Mesendoderm (in vitro differentiated cells): ENCODE measurements at regions not wholly inside any gene's neighbourhood (a gene's known extent, or its start where the extent isn't known, plus 50 kb on each side); places are given as distances from the start of the nearest gene placed in this dataset.

Source experiments
- DNase-seq: peaks from one replicate; pipeline ENCODE4 v3.0.0; 2013
- H2AK5ac ChIP-seq: 2 replicates; pipeline ENCODE4 v1.6.1; 2013; ENCODE audit warnings: low read length, inconsistent platforms
- H2BK120ac ChIP-seq: 2 replicates; pipeline ENCODE4 v1.6.1; 2013; ENCODE audit warnings: low read depth, mild to moderate bottlenecking, low read length, moderate library complexity, mixed read lengths
- H2BK15ac ChIP-seq: replicated peaks from 2 replicates; pipeline ENCODE4 v1.6.1; 2013; ENCODE audit warnings: low read depth, mild to moderate bottlenecking, moderate library complexity
- H2BK5ac ChIP-seq: 2 replicates; pipeline ENCODE4 v1.6.1; 2013; ENCODE audit warnings: low read length, inconsistent platforms
- H3K18ac ChIP-seq: 2 replicates; pipeline ENCODE4 v1.6.1; 2013; ENCODE audit warnings: mild to moderate bottlenecking, low read length, mixed read lengths
- H3K23ac ChIP-seq: one replicate; pipeline ENCODE4 v1.6.1; 2013; ENCODE audit warnings: low read length
- H3K27ac ChIP-seq: 2 replicates; pipeline ENCODE4 v1.5.1; 2013; ENCODE audit warnings: low read depth, mild to moderate bottlenecking, inconsistent platforms, low read length, moderate library complexity
- H3K27me3 ChIP-seq: 2 replicates; pipeline ENCODE4 v1.6.1; 2013; ENCODE audit warnings: low read length, control low read depth, mild to moderate bottlenecking, inconsistent platforms; ENCODE audit not compliant: insufficient read depth, poor library complexity
- H3K36me3 ChIP-seq: 2 replicates; pipeline ENCODE4 v1.6.1; 2013; ENCODE audit warnings: low read length, inconsistent platforms; ENCODE audit not compliant: control insufficient read depth, insufficient read depth
- H3K4ac ChIP-seq: one replicate; pipeline ENCODE4 v1.6.1; 2013; ENCODE audit warnings: low read depth, mild to moderate bottlenecking, low read length, moderate library complexity
- H3K4me1 ChIP-seq: 2 replicates; pipeline ENCODE4 v1.6.1; 2013; ENCODE audit warnings: low read depth, low read length, inconsistent platforms; ENCODE audit not compliant: control insufficient read depth
- H3K4me2 ChIP-seq: 2 replicates; pipeline ENCODE4 v1.6.1; 2013; ENCODE audit warnings: low read length
- H3K4me3 ChIP-seq: 2 replicates; pipeline ENCODE4 v1.5.1; 2013; ENCODE audit warnings: mild to moderate bottlenecking, low read length
- H3K56ac ChIP-seq: one replicate; pipeline ENCODE4 v1.6.1; 2013; ENCODE audit warnings: low read length
- H3K79me1 ChIP-seq: 2 replicates; pipeline ENCODE4 v1.6.1; 2013; ENCODE audit warnings: low read length, inconsistent platforms
- H3K79me2 ChIP-seq: 2 replicates; pipeline ENCODE4 v1.6.1; 2013; ENCODE audit warnings: mild to moderate bottlenecking, low read length; ENCODE audit not compliant: control insufficient read depth, insufficient read depth
- H3K9ac ChIP-seq: 2 replicates; pipeline ENCODE4 v1.6.1; 2013; ENCODE audit warnings: low read length, inconsistent platforms
- H4K5ac ChIP-seq: one replicate; pipeline ENCODE4 v1.6.1; 2013; ENCODE audit warnings: low read length
- H4K8ac ChIP-seq: one replicate; pipeline ENCODE4 v1.6.1; 2013; ENCODE audit warnings: low read depth, mild to moderate bottlenecking, control low read depth, low read length, moderate library complexity
- WGBS: extraction: QIAGEN DNeasy Blood & Tissue Kit; methylation state at CpG from one replicate; pipeline ENCODE4 v1.1.7; 2013; ENCODE audit warnings: low lambda C conversion rate, missing lambda C conversion rate; ENCODE audit not compliant: insufficient coverage; ENCODE audit errors: extremely low coverage; 5-methylcytosine and 5-hydroxymethylcytosine counted together

GRCh38 chr6:14849185-14849584 lies 396.7 kb upstream of the JARID2 start:
- H3K4me2 ChIP-seq = no peak overlapping the region
- no peak overlapping the region for H2BK15ac ChIP-seq
- no peak overlapping the region for H3K23ac ChIP-seq
- no peaks in the 10 kb centered on the region for H3K4me1 ChIP-seq
- H3K4me3 ChIP-seq = no peak overlapping the region
- no peaks in the 10 kb centered on the region for H3K79me1 ChIP-seq
- no peaks in the 10 kb centered on the region for H3K79me2 ChIP-seq
- no peaks in the 10 kb centered on the region for H3K27me3 ChIP-seq
- H4K8ac ChIP-seq = no peak overlapping the region
- no peak overlapping the region for H3K4ac ChIP-seq
- no peak overlapping the region for H4K5ac ChIP-seq
- no peak overlapping the region for H3K18ac ChIP-seq
- H3K9ac ChIP-seq = no peak overlapping the region
- H3K27ac ChIP-seq = no peak overlapping the region
- no peak overlapping the region for H2BK5ac ChIP-seq
- H3K36me3 ChIP-seq = no peaks in the 10 kb centered on the region
- no peak overlapping the region for H3K56ac ChIP-seq
- DNase-seq = no peak
- no peak overlapping the region for H2AK5ac ChIP-seq
- H2BK120ac ChIP-seq = no peak overlapping the region

- Histone ChIP-seq H4K8ac (no peak overlapping the region), H3K79me1 (no peaks in the 10 kb centered on the region), H3K79me2 (no peaks in the 10 kb centered on the region), H2BK120ac (no peak overlapping the region), H3K27ac (no peak overlapping the region), H3K9ac (no peak overlapping the region), H2BK5ac (no peak overlapping the region), H3K18ac (no peak overlapping the region), H2BK15ac (no peak overlapping the region), H3K4ac (no peak overlapping the region), H3K56ac (no peak overlapping the region), H3K23ac (no peak overlapping the region), H2AK5ac (no peak overlapping the region), H3K36me3 (no peaks in the 10 kb centered on the region), H3K4me1 (peaks cover 4% of the 10 kb centered on the region), H4K5ac (no peak overlapping the region), H3K4me3 (no peak overlapping the region), H3K27me3 (no peaks in the 10 kb centered on the region), H3K4me2 (no peak overlapping the region)
- WGBS = no CpG with 5 or more reads among the region's 8 CpGs
- DNase-seq = no peak
Observed at GRCh38 chr6:14851281-14851680, 394.6 kb upstream of the JARID2 start.

GRCh38 chr6:14852375-14852774 lies 393.5 kb upstream of the JARID2 start:
- Histone ChIP-seq H3K23ac (no peak overlapping the region), H3K27ac (no peak overlapping the region), H2AK5ac (peak overlapping the region; percentile 24), H3K4me2 (no peak overlapping the region), H4K8ac (no peak overlapping the region), H3K27me3 (no peaks in the 10 kb centered on the region), H3K18ac (no peak overlapping the region), H3K4me1 (peaks cover 4% of the 10 kb centered on the region), H4K5ac (no peak overlapping the region), H3K79me1 (no peaks in the 10 kb centered on the region), H2BK5ac (no peak overlapping the region), H2BK120ac (no peak overlapping the region), H3K9ac (no peak overlapping the region), H3K4ac (no peak overlapping the region), H3K4me3 (no peak overlapping the region), H3K79me2 (no peaks in the 10 kb centered on the region), H3K56ac (no peak overlapping the region), H3K36me3 (no peaks in the 10 kb centered on the region), H2BK15ac (no peak overlapping the region)
- no peak for DNase-seq
- WGBS = no CpG with 5 or more reads among the region's 5 CpGs

- Histone ChIP-seq H3K27me3 (no peaks in the 10 kb centered on the region), H4K5ac (no peak overlapping the region), H2BK5ac (no peak overlapping the region), H3K56ac (no peak overlapping the region), H3K79me2 (no peaks in the 10 kb centered on the region), H2AK5ac (no peak overlapping the region), H3K4me1 (peaks cover 8% of the 10 kb centered on the region), H3K27ac (no peak overlapping the region), H2BK120ac (no peak overlapping the region), H3K9ac (no peak overlapping the region), H3K79me1 (no peaks in the 10 kb centered on the region), H3K18ac (no peak overlapping the region), H3K36me3 (no peaks in the 10 kb centered on the region), H3K4me3 (no peak overlapping the region), H2BK15ac (no peak overlapping the region), H3K23ac (no peak overlapping the region), H3K4ac (no peak overlapping the region), H4K8ac (no peak overlapping the region), H3K4me2 (no peak overlapping the region)
- DNase-seq = no peak
- no CpG with 5 or more reads among the region's 7 CpGs for WGBS
Observed at GRCh38 chr6:14856177-14856576, 389.7 kb upstream of the JARID2 start.

- H3K9ac ChIP-seq = no peak overlapping the region
- H2BK5ac ChIP-seq = no peak overlapping the region
- H3K4ac ChIP-seq = no peak overlapping the region
- WGBS = no CpG with 5 or more reads among the region's 9 CpGs
- no peak for DNase-seq
- H2BK15ac ChIP-seq = no peak overlapping the region
- no peak overlapping the region for H4K8ac ChIP-seq
- H3K27me3 ChIP-seq = no peaks in the 10 kb centered on the region
- no peak overlapping the region for H4K5ac ChIP-seq
- H3K27ac ChIP-seq = no peak overlapping the region
- H3K23ac ChIP-seq = no peak overlapping the region
- no peak overlapping the region for H3K56ac ChIP-seq
- H3K79me1 ChIP-seq = no peaks in the 10 kb centered on the region
- H2AK5ac ChIP-seq = no peak overlapping the region
- H3K18ac ChIP-seq = no peak overlapping the region
- no peaks in the 10 kb centered on the region for H3K36me3 ChIP-seq
- no peaks in the 10 kb centered on the region for H3K79me2 ChIP-seq
- H3K4me3 ChIP-seq = no peak overlapping the region
- H3K4me1 ChIP-seq = peaks cover 9% of the 10 kb centered on the region
- H2BK120ac ChIP-seq = no peak overlapping the region
- H3K4me2 ChIP-seq = no peak overlapping the region
Observed at GRCh38 chr6:14857001-14857400, 388.9 kb upstream of the JARID2 start.

- Histone ChIP-seq H3K27ac (no peak overlapping the region), H3K4ac (no peak overlapping the region), H3K9ac (no peak overlapping the region), H3K4me1 (peaks cover 9% of the 10 kb centered on the region), H3K79me2 (no peaks in the 10 kb centered on the region), H3K23ac (no peak overlapping the region), H2AK5ac (no peak overlapping the region), H3K4me2 (no peak overlapping the region), H2BK15ac (no peak overlapping the region), H4K5ac (no peak overlapping the region), H3K18ac (no peak overlapping the region), H2BK120ac (no peak overlapping the region), H3K56ac (no peak overlapping the region), H3K4me3 (no peak overlapping the region), H4K8ac (no peak overlapping the region), H3K79me1 (no peaks in the 10 kb centered on the region), H2BK5ac (peak overlapping the region; percentile 31), H3K36me3 (no peaks in the 10 kb centered on the region), H3K27me3 (no peaks in the 10 kb centered on the region)
- no CpG with 5 or more reads among the region's 16 CpGs for WGBS
- DNase-seq = no peak
Observed at GRCh38 chr6:14857501-14857900, 388.4 kb upstream of the JARID2 start.
